ENCODE measurements at regions not wholly inside any gene's neighbourhood (a gene's known extent, or its start where the extent isn't known, plus 50 kb on each side); places are given as distances from the start of the nearest gene placed in this dataset.
A peak's percentile ranks its signal among the peaks of the same experiment; 100 is the strongest.

DNA sequence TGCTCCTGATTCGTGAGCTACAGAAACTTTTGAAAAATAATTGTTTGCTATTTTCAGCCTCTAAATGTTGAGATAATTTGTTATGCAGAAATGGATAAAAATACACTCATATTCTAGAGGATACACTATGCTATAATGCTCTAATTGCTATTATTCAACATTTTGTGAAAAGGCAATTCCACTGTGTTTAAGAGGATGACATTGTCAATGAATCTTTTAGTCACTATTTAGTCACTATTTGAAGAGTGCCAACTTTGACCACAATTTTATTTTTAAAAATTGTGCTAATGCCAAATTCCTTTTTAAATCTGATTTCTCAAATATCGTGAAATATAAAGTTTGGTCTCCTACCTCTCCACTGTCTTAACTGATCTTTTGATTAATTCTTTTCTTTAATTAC lies 604.9 kb upstream of the KCNMB2 start:
- DNase-seq = no peak

GRCh38 chr3:177932346-177932745 lies 603.9 kb upstream of the KCNMB2 start:
- DNase-seq = no peak

GRCh38 chr3:177932750-177933660 lies 603.2 kb upstream of the KCNMB2 start:
- DNase-seq = no peak

DNA sequence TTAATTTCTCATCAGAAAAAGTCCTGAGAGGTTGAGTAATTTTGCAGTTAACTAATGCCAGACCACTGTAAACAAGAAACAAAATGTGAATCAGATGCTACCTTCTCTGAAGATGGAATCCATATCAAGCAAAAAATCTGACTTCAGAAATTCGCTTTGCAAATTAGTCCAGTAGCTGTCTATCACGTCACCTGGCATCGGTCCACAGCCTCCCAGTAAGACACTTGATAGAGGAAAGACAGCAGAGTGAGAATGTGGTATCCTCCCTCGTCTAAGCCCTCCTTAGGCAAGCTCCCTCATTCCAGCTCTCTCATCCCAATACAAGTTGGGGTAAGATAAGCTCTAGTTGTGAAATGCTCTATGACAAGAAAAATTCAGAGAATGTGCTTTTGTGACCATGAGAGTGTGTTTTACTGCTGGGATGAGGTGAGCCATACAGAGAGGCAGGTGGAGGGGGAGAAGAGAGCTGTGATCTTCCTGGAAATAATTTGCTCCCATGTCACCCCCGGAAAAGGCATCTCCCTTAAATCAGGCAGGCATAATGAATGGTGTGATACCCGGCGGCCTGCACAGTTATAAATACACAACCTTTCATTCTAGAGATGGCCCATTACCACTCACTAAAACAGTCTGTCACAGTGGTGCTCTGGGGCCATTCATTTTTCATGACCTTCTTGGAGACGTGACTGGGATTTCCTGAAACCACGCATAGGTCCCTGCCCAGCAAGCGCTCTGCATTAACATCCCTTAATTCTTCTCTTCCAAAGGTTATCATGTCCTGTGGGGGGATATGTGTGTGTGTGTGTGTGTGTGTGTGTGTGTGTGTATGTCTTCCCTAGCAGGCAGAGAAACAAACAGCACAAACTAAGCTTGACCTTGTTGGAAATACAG lies 602.0 kb upstream of the KCNMB2 start:
- peak; percentile 59 for DNase-seq

GRCh38 chr3:177935047-177935446 lies 601.2 kb upstream of the KCNMB2 start:
- DNase-seq = peak; percentile 97

DNA sequence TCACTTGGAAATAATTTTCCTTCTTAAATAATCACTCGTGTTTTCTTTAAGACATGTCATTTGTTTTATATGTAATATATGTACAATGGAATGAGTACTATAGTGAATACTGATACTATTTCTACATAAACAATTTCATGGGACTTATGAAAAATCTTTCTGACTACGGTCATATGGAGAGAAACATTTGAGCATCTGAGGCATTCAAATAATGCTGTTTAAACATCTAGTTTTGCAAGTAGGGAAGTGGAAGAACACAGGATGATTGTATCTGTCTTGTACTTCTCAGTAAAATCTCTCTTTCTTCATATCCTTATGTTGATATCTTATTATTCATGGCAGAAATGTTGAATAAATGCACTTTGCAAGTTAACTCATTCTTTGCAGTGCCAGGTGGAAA lies 599.5 kb upstream of the KCNMB2 start:
- DNase-seq = no peak

- DNase-seq = no peak
Measured at GRCh38 chr3:177942911-177943310, 593.3 kb upstream of the KCNMB2 start.

DNA sequence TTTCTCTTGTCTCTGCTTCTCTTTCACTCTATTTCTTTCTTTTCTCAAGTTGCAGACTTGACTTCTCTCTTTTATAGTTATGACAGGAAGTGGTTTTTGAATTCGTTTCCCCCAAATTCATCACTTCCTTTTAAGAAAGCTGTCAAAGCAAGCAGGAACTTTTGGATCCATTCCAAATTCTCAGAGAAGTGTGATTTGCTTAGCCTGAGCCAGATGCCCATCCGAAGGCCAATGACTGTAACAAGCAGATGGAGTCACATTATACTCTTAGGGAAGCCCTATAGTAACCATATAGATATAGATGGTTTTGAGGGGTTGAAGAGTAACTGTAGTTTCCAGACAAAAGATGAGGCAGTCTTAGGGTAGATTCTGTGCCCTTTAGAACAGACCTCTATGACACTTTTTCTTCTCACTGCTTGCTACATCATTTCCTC lies 592.0 kb upstream of the KCNMB2 start:
- no peak for DNase-seq

GRCh38 chr3:177946048-177946447 lies 590.2 kb upstream of the KCNMB2 start:
- DNase-seq = no peak

GRCh38 chr3:177946497-177946896 lies 589.7 kb upstream of the KCNMB2 start:
- DNase-seq = no peak

DNA sequence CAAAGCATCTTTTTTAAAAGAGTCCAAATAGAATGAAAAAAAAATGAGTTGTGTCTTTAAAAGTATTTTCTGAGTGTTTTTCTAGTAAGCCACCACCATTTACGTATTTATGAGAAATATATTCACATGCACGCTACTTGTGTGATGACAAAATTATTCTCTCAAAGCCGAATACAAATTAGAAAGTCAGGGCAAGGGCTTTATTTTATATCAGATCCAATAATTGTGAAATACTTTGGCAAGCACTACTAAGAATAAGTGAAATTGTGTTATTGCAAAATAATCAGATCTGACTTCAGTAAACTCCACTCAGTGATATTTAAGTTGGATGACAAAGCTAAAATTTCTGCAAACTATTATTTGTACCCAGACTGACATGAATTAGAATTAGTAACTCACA lies 589.3 kb upstream of the KCNMB2 start:
- DNase-seq = no peak

GRCh38 chr3:177947901-177948300 lies 588.3 kb upstream of the KCNMB2 start:
- DNase-seq = no peak

DNA sequence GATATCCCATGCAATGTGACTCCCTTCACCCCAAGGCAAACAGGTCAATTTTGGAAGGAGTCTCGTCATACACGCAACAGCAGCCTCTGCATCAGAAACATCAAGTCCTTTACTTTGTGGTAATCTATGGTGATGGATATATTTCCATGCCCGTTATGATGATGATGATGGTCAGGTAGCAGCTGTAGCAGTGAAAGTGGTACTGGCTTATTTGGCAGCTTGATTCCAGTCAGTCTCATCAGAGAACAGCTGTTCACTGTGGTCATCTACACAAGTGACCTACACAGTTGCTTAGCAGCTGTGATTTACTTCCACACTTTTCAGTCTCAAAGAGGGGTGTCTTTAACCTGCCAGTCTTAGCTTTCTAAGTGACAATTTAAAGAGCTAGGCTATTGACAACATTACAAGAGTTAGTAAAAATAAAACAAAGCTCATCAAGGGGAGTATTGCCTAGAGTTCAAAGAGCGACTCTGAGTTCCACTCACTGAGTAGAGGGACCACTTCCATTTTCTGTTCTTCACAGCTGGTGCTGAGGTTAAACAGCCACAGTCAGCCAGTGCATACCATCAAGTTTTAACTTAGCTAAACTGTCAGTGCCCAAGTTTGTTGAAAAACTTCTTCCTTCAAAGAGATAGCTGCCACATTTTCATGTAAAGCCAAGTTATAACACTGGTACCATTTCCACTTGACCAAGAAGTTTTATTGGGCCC lies 587.4 kb upstream of the KCNMB2 start:
- no peak for DNase-seq

- no peak for DNase-seq
Measured at GRCh38 chr3:177959188-177959587, 577.0 kb upstream of the KCNMB2 start.

DNA sequence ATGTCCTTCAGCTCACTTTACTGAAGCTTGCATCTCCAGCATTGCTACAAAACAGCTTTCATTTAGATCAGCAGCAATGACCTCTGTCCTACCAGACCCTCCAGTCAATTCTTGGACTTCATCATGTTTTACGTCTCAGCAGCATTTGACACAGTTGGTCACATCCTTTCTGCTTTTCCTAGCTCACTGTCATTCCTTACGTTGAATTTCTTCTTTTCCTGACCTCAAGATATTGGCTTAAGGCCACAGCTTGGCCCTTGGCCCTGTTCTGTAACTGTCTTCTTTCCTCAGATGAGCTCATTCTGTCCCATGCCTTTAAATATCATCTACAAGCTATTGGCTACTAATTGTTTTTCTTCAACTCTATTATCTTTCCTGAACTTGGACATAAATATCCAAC lies 576.2 kb upstream of the KCNMB2 start:
- DNase-seq = no peak

GRCh38 chr3:177960722-177961121 lies 575.5 kb upstream of the KCNMB2 start:
- DNase-seq = no peak

- no peak for DNase-seq
Measured at GRCh38 chr3:177961784-177962183, 574.5 kb upstream of the KCNMB2 start.

DNA sequence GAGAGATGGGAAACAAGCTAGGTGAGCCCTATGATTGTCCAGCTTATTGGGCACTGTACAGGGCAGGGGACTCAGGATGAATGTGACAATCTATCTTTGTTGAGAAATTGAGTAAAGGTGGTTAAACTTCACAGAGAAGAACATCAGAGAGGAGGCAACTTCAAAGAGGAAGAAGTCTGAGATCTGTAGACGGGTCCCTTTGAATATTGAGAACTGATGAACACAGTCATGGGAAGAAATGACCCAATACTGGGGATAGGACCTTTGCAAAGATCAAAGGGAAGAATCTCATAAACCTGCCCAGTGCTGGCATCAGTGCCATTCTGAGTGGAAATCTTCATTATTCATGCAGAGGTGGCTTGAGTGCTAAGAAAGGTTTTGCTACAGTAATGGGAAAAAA lies 569.7 kb upstream of the KCNMB2 start:
- no peak for DNase-seq

DNA sequence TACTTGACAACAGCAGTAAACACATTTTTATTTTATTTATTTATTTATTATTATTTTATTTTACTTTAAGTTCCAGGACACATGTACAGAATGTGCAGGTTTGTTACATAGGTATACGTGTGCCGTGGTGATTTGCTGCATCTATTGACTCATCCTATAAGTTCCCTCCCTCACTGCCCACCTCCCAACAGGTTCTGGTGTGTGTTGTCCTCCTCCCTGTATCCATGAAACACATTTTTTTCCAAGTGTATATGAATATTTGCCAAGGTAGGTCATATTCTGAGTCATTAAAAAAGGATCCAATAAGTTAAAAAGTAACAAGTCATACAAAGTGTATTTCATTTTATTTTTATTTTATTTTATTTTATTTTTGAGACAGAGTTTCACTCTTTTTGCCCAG lies 567.3 kb upstream of the KCNMB2 start:
- DNase-seq = no peak

DNA sequence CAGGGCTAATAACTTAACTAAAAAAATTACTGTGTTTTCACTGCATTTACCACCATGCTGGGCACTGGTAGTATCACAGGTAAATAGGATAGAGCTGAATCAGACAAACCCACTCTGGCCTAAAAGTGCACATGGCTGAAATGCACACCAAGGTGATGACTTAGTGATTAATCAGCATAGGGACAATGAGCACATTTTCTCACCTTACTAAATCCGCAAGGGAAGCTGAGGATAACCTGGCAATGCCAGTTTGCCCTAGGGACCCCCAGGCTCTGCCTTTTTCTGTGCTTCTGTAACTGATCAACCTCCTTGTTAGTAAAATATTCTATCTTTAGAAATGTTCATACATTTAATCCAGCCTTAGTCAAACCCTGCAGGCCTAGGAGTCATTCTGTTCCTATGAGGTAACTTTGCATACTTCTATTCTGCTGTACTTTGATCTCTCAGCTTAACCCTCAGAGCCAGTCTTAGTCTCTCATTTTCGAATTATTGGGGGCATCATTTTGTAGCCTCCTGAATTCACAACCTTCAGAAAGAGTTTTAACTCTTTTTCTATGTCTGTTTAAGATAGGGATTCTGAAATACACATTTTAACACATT lies 562.9 kb upstream of the KCNMB2 start:
- DNase-seq = no peak

- DNase-seq = no peak
Measured at GRCh38 chr3:177976241-177976640, 560.0 kb upstream of the KCNMB2 start.

- no peak for DNase-seq
Measured at GRCh38 chr3:177976866-177977265, 559.4 kb upstream of the KCNMB2 start.

Measured in NCI-H1092 (cell line).